ENCODE measurements at regions not wholly inside any gene's neighbourhood (a gene's known extent, or its start where the extent isn't known, plus 50 kb on each side); places are given as distances from the start of the nearest gene placed in this dataset.

DNA sequence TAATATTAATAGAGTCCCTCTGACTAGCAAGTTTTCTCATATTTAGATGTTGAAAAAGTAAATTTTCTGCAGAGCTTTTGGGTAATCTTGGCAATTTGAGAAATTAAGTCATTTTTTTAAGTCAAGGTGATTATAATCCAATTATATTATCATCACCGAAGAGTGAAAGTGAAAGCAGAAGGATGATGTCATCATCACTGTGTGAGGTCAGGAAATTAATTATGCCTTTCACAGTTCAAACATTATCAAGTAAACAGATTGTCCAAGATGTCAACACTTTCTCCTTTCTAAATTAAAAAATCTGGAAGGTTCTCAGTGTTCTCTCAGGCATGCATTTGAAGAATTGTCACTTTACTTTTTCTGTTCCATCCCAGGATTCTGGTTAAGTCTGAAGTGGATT lies 296.0 kb downstream of the TBX15 start:
- intact Hi-C loops (cut with micrococcal nuclease), result no loop called here
- no peaks in the 10 kb centered on the region for H3K9me3 ChIP-seq (replicated peaks in 1 of 2; ENCODE audit: control insufficient read depth in 1 of 2, insufficient read depth in 1 of 2, low read length in 2 of 2)

GRCh38 chr1:118688891-118689290 lies 299.3 kb downstream of the TBX15 start:
- Mint-ChIP-seq H3K36me3 (no peaks in the 10 kb centered on the region), H3K4me3 (no peak overlapping the region), H3K9me3 (peaks cover 0 to 3% (median 0%) of the 10 kb centered on the region in 7 donors), H3K27me3 (ENCODE audit: low read depth in 3 of 3) (no peaks in the 10 kb centered on the region), H3K27ac (no peak overlapping the region), H3K4me1 (no peaks in the 10 kb centered on the region)
- DNase-seq, result no peak
- Histone ChIP-seq H3K36me3 (replicated peaks in 1 of 2; ENCODE audit: control insufficient read depth in 1 of 2, insufficient read depth in 2 of 2, low read length in 2 of 2) (no peaks in the 10 kb centered on the region), H2AFZ (ENCODE audit: insufficient read depth, low read depth, low read length, poor library complexity, severe bottlenecking) (no peak overlapping the region), H3K4me1 (ENCODE audit: control insufficient read depth in 1 of 2, insufficient read depth in 2 of 2, low read length in 2 of 2) (no peaks in the 10 kb centered on the region), H3K9me3 (replicated peaks in 1 of 2; ENCODE audit: control insufficient read depth in 1 of 2, insufficient read depth in 1 of 2, low read length in 2 of 2) (no peaks in the 10 kb centered on the region), H4K20me1 (ENCODE audit: insufficient read depth, low read length) (no peaks in the 10 kb centered on the region), H3K79me2 (ENCODE audit: insufficient read depth, low read length) (no peaks in the 10 kb centered on the region), H3K9ac (ENCODE audit: insufficient read depth, low read length, poor library complexity, severe bottlenecking) (no peak overlapping the region), H3K4me3 (replicated peaks in 1 of 3; ENCODE audit: low read depth in 2 of 3, low read length in 3 of 3) (no peak overlapping the region), H3K4me2 (replicated peaks; ENCODE audit: extremely low read depth, low read length, poor library complexity, severe bottlenecking) (no peak overlapping the region), H3K27me3 (ENCODE audit: control insufficient read depth in 2 of 2, insufficient read depth in 2 of 2, low read length in 2 of 2) (no peaks in the 10 kb centered on the region), H3K27ac (ENCODE audit: low read depth in 1 of 2, low read length in 2 of 2) (no peak overlapping the region)
- WGBS (ENCODE audit: insufficient coverage), result no CpG with 5 or more reads among the region's 2 CpGs
- TF ChIP-seq, protein P1, sequence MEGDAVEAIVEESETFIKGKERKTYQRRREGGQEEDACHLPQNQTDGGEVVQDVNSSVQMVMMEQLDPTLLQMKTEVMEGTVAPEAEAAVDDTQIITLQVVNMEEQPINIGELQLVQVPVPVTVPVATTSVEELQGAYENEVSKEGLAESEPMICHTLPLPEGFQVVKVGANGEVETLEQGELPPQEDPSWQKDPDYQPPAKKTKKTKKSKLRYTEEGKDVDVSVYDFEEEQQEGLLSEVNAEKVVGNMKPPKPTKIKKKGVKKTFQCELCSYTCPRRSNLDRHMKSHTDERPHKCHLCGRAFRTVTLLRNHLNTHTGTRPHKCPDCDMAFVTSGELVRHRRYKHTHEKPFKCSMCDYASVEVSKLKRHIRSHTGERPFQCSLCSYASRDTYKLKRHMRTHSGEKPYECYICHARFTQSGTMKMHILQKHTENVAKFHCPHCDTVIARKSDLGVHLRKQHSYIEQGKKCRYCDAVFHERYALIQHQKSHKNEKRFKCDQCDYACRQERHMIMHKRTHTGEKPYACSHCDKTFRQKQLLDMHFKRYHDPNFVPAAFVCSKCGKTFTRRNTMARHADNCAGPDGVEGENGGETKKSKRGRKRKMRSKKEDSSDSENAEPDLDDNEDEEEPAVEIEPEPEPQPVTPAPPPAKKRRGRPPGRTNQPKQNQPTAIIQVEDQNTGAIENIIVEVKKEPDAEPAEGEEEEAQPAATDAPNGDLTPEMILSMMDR (IDR thresholded peaks at IDR 0.05), result no peak
- intact Hi-C loops (cut with micrococcal nuclease), result no loop called here

More for the DNA sequence above, 296.0 kb downstream of the TBX15 start:
- no peak overlapping the region for H3K9ac ChIP-seq (ENCODE audit: insufficient read depth, low read length, poor library complexity, severe bottlenecking)
- Mint-ChIP-seq H3K27me3 (ENCODE audit: low read depth in 3 of 3) (peaks cover 0 to 2% (median 0%) of the 10 kb centered on the region in 3 donors), H3K36me3 (no peaks in the 10 kb centered on the region), H3K4me3 (no peak overlapping the region), H3K9me3 (peaks cover 0 to 6% (median 4%) of the 10 kb centered on the region in 7 donors), H3K27ac (no peak overlapping the region), H3K4me1 (no peaks in the 10 kb centered on the region)
- H3K27ac ChIP-seq (ENCODE audit: low read depth in 1 of 2, low read length in 2 of 2), result no peak overlapping the region
- no peaks in the 10 kb centered on the region for H4K20me1 ChIP-seq (ENCODE audit: insufficient read depth, low read length)
- H3K27me3 ChIP-seq (ENCODE audit: control insufficient read depth in 2 of 2, insufficient read depth in 2 of 2, low read length in 2 of 2), result no peaks in the 10 kb centered on the region
- no peaks in the 10 kb centered on the region for H3K36me3 ChIP-seq (replicated peaks in 1 of 2; ENCODE audit: control insufficient read depth in 1 of 2, insufficient read depth in 2 of 2, low read length in 2 of 2)
- no peak overlapping the region for H3K4me3 ChIP-seq (replicated peaks in 1 of 3; ENCODE audit: low read depth in 2 of 3, low read length in 3 of 3)
- DNase-seq, result no peak
- H2AFZ ChIP-seq (ENCODE audit: insufficient read depth, low read depth, low read length, poor library complexity, severe bottlenecking), result no peak overlapping the region
- WGBS (ENCODE audit: insufficient coverage), result no CpG with 5 or more reads among the region's 1 CpG
- H3K79me2 ChIP-seq (ENCODE audit: insufficient read depth, low read length), result no peaks in the 10 kb centered on the region
- H3K4me2 ChIP-seq (replicated peaks; ENCODE audit: extremely low read depth, low read length, poor library complexity, severe bottlenecking), result no peak overlapping the region
- no peaks in the 10 kb centered on the region for H3K4me1 ChIP-seq (ENCODE audit: control insufficient read depth in 1 of 2, insufficient read depth in 2 of 2, low read length in 2 of 2)
- TF ChIP-seq, protein P1 (IDR thresholded peaks at IDR 0.05), result no peak
